NB4 (cell line): ENCODE measurements at regions not wholly inside any gene's neighbourhood (a gene's known extent, or its start where the extent isn't known, plus 50 kb on each side); places are given as distances from the start of the nearest gene placed in this dataset.

Experiments used
- MYC ChIP-seq: IDR thresholded peaks from 2 replicates; pipeline ENCODE4 v1.6.1; 2011; ENCODE audit warnings: low read depth, low read length
- POLR2A ChIP-seq: IDR thresholded peaks from 2 replicates; pipeline ENCODE4 v1.6.1; 2011; ENCODE audit warnings: mild to moderate bottlenecking; ENCODE audit not compliant: insufficient read length; ENCODE audit errors: extremely low read depth
- TF ChIP-seq, protein P1 (sequence below): IDR thresholded peaks from one replicate; pipeline ENCODE4 v1.5.1; 2012; ENCODE audit warnings: low read depth, low read length
- TF ChIP-seq, protein P2 (sequence below): IDR thresholded peaks from 2 replicates; pipeline ENCODE4 v1.6.1; 2011; ENCODE audit warnings: low read depth, low read length

DNA sequence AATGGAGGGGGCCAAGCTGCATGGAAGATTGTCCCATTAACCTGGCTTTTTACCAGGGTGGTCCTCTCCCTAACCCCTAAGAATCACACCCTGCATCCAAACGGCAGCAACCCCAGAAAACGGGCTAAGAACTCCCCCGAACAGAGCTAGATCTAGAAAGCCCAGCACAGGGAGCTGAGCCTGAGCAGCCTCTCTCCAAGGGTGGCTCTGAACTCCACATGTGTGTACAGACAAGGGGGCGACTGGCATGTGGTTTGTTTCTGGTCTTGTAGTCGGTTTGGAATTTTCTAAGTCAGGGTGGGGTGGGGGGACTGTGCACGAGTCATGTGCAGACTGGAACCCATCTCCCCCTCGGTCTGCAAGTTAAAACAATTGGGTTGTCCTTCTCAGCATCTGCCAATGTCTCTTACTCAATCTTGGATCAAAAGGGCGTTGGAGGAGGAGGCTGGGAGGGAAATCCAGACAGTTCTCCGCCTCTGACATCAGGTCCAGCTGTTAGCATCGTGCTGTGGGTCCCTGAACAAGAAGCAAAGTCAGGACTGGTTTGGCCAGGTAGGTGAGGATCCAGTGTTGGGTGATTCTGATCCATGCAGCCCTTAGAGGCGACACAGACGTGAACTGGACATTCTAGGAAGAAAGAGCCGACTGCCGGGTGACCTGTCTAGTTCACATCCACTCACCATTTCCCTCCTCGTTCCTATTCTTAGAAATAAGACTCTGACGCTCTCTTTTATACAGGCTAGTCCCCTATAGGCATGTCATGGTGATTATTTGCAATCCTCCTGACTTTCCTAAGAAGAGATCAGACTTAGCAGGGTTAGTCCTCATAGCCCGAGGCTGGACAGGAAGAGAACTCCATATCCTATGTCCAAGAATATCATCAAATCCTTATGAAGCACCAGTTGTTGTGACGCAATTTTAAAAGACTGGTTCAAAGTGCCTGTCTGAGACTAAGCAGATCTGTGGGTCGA, 381.8 kb downstream of the SOX9 start:
- TF ChIP-seq, protein P1, sequence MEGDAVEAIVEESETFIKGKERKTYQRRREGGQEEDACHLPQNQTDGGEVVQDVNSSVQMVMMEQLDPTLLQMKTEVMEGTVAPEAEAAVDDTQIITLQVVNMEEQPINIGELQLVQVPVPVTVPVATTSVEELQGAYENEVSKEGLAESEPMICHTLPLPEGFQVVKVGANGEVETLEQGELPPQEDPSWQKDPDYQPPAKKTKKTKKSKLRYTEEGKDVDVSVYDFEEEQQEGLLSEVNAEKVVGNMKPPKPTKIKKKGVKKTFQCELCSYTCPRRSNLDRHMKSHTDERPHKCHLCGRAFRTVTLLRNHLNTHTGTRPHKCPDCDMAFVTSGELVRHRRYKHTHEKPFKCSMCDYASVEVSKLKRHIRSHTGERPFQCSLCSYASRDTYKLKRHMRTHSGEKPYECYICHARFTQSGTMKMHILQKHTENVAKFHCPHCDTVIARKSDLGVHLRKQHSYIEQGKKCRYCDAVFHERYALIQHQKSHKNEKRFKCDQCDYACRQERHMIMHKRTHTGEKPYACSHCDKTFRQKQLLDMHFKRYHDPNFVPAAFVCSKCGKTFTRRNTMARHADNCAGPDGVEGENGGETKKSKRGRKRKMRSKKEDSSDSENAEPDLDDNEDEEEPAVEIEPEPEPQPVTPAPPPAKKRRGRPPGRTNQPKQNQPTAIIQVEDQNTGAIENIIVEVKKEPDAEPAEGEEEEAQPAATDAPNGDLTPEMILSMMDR, result no peak
- TF ChIP-seq POLR2A, result no peak
- TF ChIP-seq, protein P2, sequence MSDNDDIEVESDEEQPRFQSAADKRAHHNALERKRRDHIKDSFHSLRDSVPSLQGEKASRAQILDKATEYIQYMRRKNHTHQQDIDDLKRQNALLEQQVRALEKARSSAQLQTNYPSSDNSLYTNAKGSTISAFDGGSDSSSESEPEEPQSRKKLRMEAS, result no peak
- TF ChIP-seq MYC, result no peak
